HG02642 (cell line): ENCODE measurements at regions not wholly inside any gene's neighbourhood (a gene's known extent, or its start where the extent isn't known, plus 50 kb on each side); places are given as distances from the start of the nearest gene placed in this dataset.

Source experiments
- ATAC-seq: cut with Tn5 transposase; IDR thresholded peaks from one replicate; pipeline ENCODE4 v1.9.1; 2021; ENCODE audit warnings: mild to moderate bottlenecking; ENCODE audit not compliant: unreplicated experiment, poor library complexity

GRCh38 chr10:28949005-28950004 lies 272.0 kb downstream of the BAMBI start:
- ATAC-seq: peak; percentile 57

GRCh38 chr10:28951484-28951883 lies 274.2 kb downstream of the BAMBI start:
- ATAC-seq: peak; percentile 54

- no peak for ATAC-seq
These were observed 275.2 kb downstream of the BAMBI start for GRCh38 chr10:28952523-28952922.

GRCh38 chr10:28954211-28954610 lies 276.9 kb downstream of the BAMBI start:
- no peak for ATAC-seq

GRCh38 chr10:28958468-28958867 lies 281.1 kb downstream of the BAMBI start:
- ATAC-seq: no peak

GRCh38 chr10:28959850-28960501 lies 282.7 kb downstream of the BAMBI start:
- ATAC-seq: no peak

GRCh38 chr10:28962768-28963167 lies 285.4 kb downstream of the BAMBI start:
- no peak for ATAC-seq

- ATAC-seq: no peak
These were observed 286.4 kb downstream of the BAMBI start for GRCh38 chr10:28963539-28964221.

- no peak for ATAC-seq
These were observed 288.6 kb downstream of the BAMBI start for GRCh38 chr10:28965937-28966336.

- ATAC-seq: no peak
These were observed 289.7 kb downstream of the BAMBI start for GRCh38 chr10:28967031-28967430.

GRCh38 chr10:28969413-28969812 lies 292.1 kb downstream of the BAMBI start:
- no peak for ATAC-seq

GRCh38 chr10:28970231-28970630 lies 292.9 kb downstream of the BAMBI start:
- no peak for ATAC-seq

GRCh38 chr10:28971255-28971654 lies 293.9 kb downstream of the BAMBI start:
- no peak for ATAC-seq

GRCh38 chr10:28971764-28972163 lies 294.4 kb downstream of the BAMBI start:
- no peak for ATAC-seq

GRCh38 chr10:28973309-28973972 lies 296.1 kb downstream of the BAMBI start:
- no peak for ATAC-seq

GRCh38 chr10:28975891-28976531 lies 298.7 kb downstream of the BAMBI start:
- no peak for ATAC-seq

- ATAC-seq: no peak
These were observed 300.2 kb downstream of the BAMBI start for GRCh38 chr10:28977518-28977917.

GRCh38 chr10:28980264-28980663 lies 302.9 kb downstream of the BAMBI start:
- no peak for ATAC-seq

GRCh38 chr10:28981007-28981406 lies 303.7 kb downstream of the BAMBI start:
- no peak for ATAC-seq

- ATAC-seq: no peak
These were observed 305.7 kb downstream of the BAMBI start for GRCh38 chr10:28982974-28983373.
